Hepatocyte (in vitro differentiated cells): ENCODE measurements at regions not wholly inside any gene's neighbourhood (a gene's known extent, or its start where the extent isn't known, plus 50 kb on each side); places are given as distances from the start of the nearest gene placed in this dataset.

Experiments
- DNase-seq: peaks from one replicate; pipeline ENCODE4 v3.0.0-alpha.2; 2016; ENCODE audit warnings: low spot score
- H2AFZ ChIP-seq: fragments of 200-600 bp; sonication (generic); 2 replicates; pipeline ENCODE4 v1.6.0; 2016; ENCODE audit warnings: antibody characterized with exemption, mild to moderate bottlenecking
- H3K27ac ChIP-seq: fragments of 200-600 bp; sonication (generic); 2 replicates; pipeline ENCODE4 v1.5.1; 2016; ENCODE audit warnings: mild to moderate bottlenecking
- H3K27me3 ChIP-seq: fragments of 200-600 bp; sonication (generic); 2 replicates; pipeline ENCODE4 v1.6.1; 2016
- H3K36me3 ChIP-seq: fragments of 200-600 bp; sonication (generic); replicated peaks from 2 replicates; pipeline ENCODE4 v1.5.1; 2016; ENCODE audit warnings: low read depth; ENCODE audit not compliant: insufficient read depth
- H3K4me1 ChIP-seq: fragments of 200-600 bp; sonication (generic); 2 replicates; pipeline ENCODE4 v1.5.1; 2016; ENCODE audit warnings: mild to moderate bottlenecking, moderate library complexity; ENCODE audit not compliant: insufficient read depth
- H3K4me2 ChIP-seq: fragments of 200-600 bp; sonication (generic); 2 replicates; pipeline ENCODE4 v1.6.0; 2016
- H3K4me3 ChIP-seq: fragments of 200-600 bp; sonication (generic); 2 replicates; pipeline ENCODE4 v1.5.1; 2016; ENCODE audit warnings: mild to moderate bottlenecking
- H3K79me2 ChIP-seq: fragments of 200-600 bp; sonication (generic); 2 replicates; pipeline ENCODE4 v1.6.0; 2017; ENCODE audit warnings: mild to moderate bottlenecking
- H3K9me2 ChIP-seq: fragments of 200-600 bp; sonication (generic); replicated peaks from 2 replicates; pipeline ENCODE4 v1.6.0; 2017; ENCODE audit warnings: mild to moderate bottlenecking; ENCODE audit not compliant: insufficient read depth
- H3K9me3 ChIP-seq: fragments of 200-600 bp; sonication (generic); 2 replicates; pipeline ENCODE4 v1.5.1; 2016; ENCODE audit warnings: low read depth, mild to moderate bottlenecking
- H4K20me1 ChIP-seq: fragments of 200-600 bp; sonication (generic); 2 replicates; pipeline ENCODE4 v1.6.0; 2016; ENCODE audit warnings: mild to moderate bottlenecking; ENCODE audit not compliant: insufficient read depth, poor library complexity, severe bottlenecking
- CTCF ChIP-seq: fragments of 200-600 bp; sonication (generic); IDR thresholded peaks from 2 replicates; pipeline ENCODE4 v1.5.1; 2016; ENCODE audit warnings: antibody characterized with exemption, mild to moderate bottlenecking; ENCODE audit not compliant: poor library complexity
- EZH2 ChIP-seq: fragments of 200-600 bp; sonication (generic); IDR thresholded peaks from 2 replicates; pipeline ENCODE4 v1.6.1; 2016; ENCODE audit warnings: antibody characterized with exemption, mild to moderate bottlenecking, borderline replicate concordance
- EZH2phosphoT487 ChIP-seq: fragments of 200-600 bp; sonication (generic); IDR thresholded peaks from one replicate; pipeline ENCODE4 v1.6.1; 2018; ENCODE audit warnings: antibody characterized with exemption, mild to moderate bottlenecking, low read depth, moderate library complexity; ENCODE audit not compliant: unreplicated experiment, severe bottlenecking
- WGBS: methylation state at CpG from one replicate; pipeline ENCODE4 v1.1.6; 2016; ENCODE audit warnings: low lambda C conversion rate; ENCODE audit errors: missing lambda C conversion rate; 5-methylcytosine and 5-hydroxymethylcytosine counted together

DNA sequence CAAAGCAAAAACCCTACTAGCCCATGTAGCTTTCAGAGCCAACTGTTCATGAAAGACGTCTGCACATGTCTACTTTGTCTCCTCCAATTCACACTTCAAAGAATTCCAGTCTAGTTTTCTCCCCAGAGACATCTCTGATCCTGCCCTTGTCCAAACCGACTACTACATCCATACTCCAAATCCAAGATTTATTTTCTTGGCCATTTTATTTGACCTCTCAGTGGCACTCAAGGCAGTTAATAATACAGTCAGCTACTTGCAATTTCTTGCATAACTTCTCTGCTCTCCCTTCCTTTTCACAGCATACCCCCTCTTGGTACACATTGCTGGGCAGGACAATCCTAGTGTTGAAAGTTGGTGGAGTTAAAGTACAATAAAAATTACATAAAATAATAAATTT, 170.9 kb upstream of the INHBA start:
- no peaks in the 10 kb centered on the region for H3K9me2 ChIP-seq
- H4K20me1 ChIP-seq: no peaks in the 10 kb centered on the region
- TF ChIP-seq EZH2phosphoT487: no peak
- TF ChIP-seq CTCF: no peak
- TF ChIP-seq EZH2: no peak
- no peaks in the 10 kb centered on the region for H3K4me1 ChIP-seq
- H2AFZ ChIP-seq: no peak overlapping the region
- no peak for DNase-seq
- H3K27me3 ChIP-seq: no peaks in the 10 kb centered on the region
- H3K27ac ChIP-seq: no peak overlapping the region
- no peak overlapping the region for H3K4me3 ChIP-seq
- no peak overlapping the region for H3K4me2 ChIP-seq
- H3K79me2 ChIP-seq: no peaks in the 10 kb centered on the region
- H3K9me3 ChIP-seq: no peaks in the 10 kb centered on the region
- WGBS: 73% methylated on average over 2 of the region's 2 CpGs
- H3K36me3 ChIP-seq: no peaks in the 10 kb centered on the region

GRCh38 chr7:41872966-41873365, 170.1 kb upstream of the INHBA start:
- Histone ChIP-seq H3K79me2 (no peaks in the 10 kb centered on the region), H2AFZ (no peak overlapping the region), H3K27ac (no peak overlapping the region), H3K27me3 (no peaks in the 10 kb centered on the region), H3K36me3 (no peaks in the 10 kb centered on the region), H3K4me2 (no peak overlapping the region), H4K20me1 (no peaks in the 10 kb centered on the region), H3K4me3 (no peak overlapping the region), H3K4me1 (no peaks in the 10 kb centered on the region), H3K9me3 (no peaks in the 10 kb centered on the region), H3K9me2 (no peaks in the 10 kb centered on the region)
- no peak for TF ChIP-seq EZH2phosphoT487
- TF ChIP-seq EZH2: no peak
- no peak for TF ChIP-seq CTCF
- WGBS: 92% methylated on average over 1 of the region's 1 CpG
- no peak for DNase-seq

- Histone ChIP-seq H3K4me2 (no peak overlapping the region), H3K79me2 (no peaks in the 10 kb centered on the region), H3K9me3 (no peaks in the 10 kb centered on the region), H3K27ac (no peak overlapping the region), H3K27me3 (no peaks in the 10 kb centered on the region), H3K4me3 (no peak overlapping the region), H2AFZ (no peak overlapping the region), H3K9me2 (no peaks in the 10 kb centered on the region), H3K36me3 (no peaks in the 10 kb centered on the region), H4K20me1 (no peaks in the 10 kb centered on the region), H3K4me1 (no peaks in the 10 kb centered on the region)
- no peak for DNase-seq
- WGBS: 88% methylated on average over 1 of the region's 1 CpG
- TF ChIP-seq EZH2 (no peak), CTCF (no peak), EZH2phosphoT487 (no peak)
These were observed 167.7 kb upstream of the INHBA start for GRCh38 chr7:41870461-41871138.

GRCh38 chr7:41869997-41870396, 167.1 kb upstream of the INHBA start:
- H3K9me2 ChIP-seq: no peaks in the 10 kb centered on the region
- WGBS: 61% methylated on average over 4 of the region's 4 CpGs
- no peak overlapping the region for H3K4me3 ChIP-seq
- H3K27ac ChIP-seq: no peak overlapping the region
- no peaks in the 10 kb centered on the region for H3K4me1 ChIP-seq
- H2AFZ ChIP-seq: no peak overlapping the region
- TF ChIP-seq EZH2 (no peak), EZH2phosphoT487 (no peak), CTCF (no peak)
- H4K20me1 ChIP-seq: no peaks in the 10 kb centered on the region
- H3K27me3 ChIP-seq: no peaks in the 10 kb centered on the region
- H3K9me3 ChIP-seq: no peaks in the 10 kb centered on the region
- H3K36me3 ChIP-seq: no peaks in the 10 kb centered on the region
- H3K4me2 ChIP-seq: peak overlapping the region; percentile 27
- no peaks in the 10 kb centered on the region for H3K79me2 ChIP-seq
- DNase-seq: no peak
